AG08396 (cell line): ENCODE measurements at regions not wholly inside any gene's neighbourhood (a gene's known extent, or its start where the extent isn't known, plus 50 kb on each side); places are given as distances from the start of the nearest gene placed in this dataset.
"Not testable (repeated sequence)": the region's sequence is repeated elsewhere in the genome, so short reads cannot be mapped to it uniquely, and the experiment has no call there.

Experiments
- DNase-seq: peaks from one replicate; pipeline ENCODE4 v3.0.0; 2012; ENCODE audit warnings: low spot score, mixed read lengths

- DNase-seq: no peak
These were observed 111.4 kb upstream of the JCAD start for GRCh38 chr10:30170814-30171213.

- DNase-seq: no peak
These were observed 110.8 kb upstream of the JCAD start for GRCh38 chr10:30170146-30170545.

- DNase-seq: no peak
These were observed 110.0 kb upstream of the JCAD start for GRCh38 chr10:30169342-30169741.

- no peak for DNase-seq
These were observed 107.5 kb upstream of the JCAD start for GRCh38 chr10:30166929-30167328.

- DNase-seq: not testable (repeated sequence)
These were observed 104.0 kb upstream of the JCAD start for GRCh38 chr10:30163410-30163809.

- not testable (repeated sequence) for DNase-seq
These were observed 103.4 kb upstream of the JCAD start for GRCh38 chr10:30162796-30163195.

- no peak for DNase-seq
These were observed 101.0 kb upstream of the JCAD start for GRCh38 chr10:30160271-30160982.

- DNase-seq: not testable (repeated sequence)
These were observed 100.2 kb upstream of the JCAD start for GRCh38 chr10:30159614-30160013.

- no peak for DNase-seq
These were observed 99.1 kb upstream of the JCAD start for GRCh38 chr10:30158325-30158960.

- no peak for DNase-seq
These were observed 96.0 kb upstream of the JCAD start for GRCh38 chr10:30155401-30155800.

- DNase-seq: no peak
These were observed 95.2 kb upstream of the JCAD start for GRCh38 chr10:30154561-30154960.

- DNase-seq: no peak
These were observed 94.7 kb upstream of the JCAD start for GRCh38 chr10:30154126-30154525.

- peak; percentile 82 for DNase-seq
These were observed 92.4 kb upstream of the JCAD start for GRCh38 chr10:30151581-30152389.

GRCh38 chr10:30141423-30141822 is 82.0 kb upstream of the JCAD start:
- no peak for DNase-seq

GRCh38 chr10:30134171-30134945 is 75.0 kb upstream of the JCAD start:
- DNase-seq: no peak

GRCh38 chr10:30133198-30133597 is 73.8 kb upstream of the JCAD start:
- DNase-seq: no peak

GRCh38 chr10:30131369-30131768 is 72.0 kb upstream of the JCAD start:
- DNase-seq: not testable (repeated sequence)

- not testable (repeated sequence) for DNase-seq
These were observed 69.9 kb upstream of the JCAD start for GRCh38 chr10:30129326-30129725.

GRCh38 chr10:30127120-30127541 is 67.7 kb upstream of the JCAD start:
- DNase-seq: peak; percentile 47

GRCh38 chr10:30125496-30125895 is 66.1 kb upstream of the JCAD start:
- no peak for DNase-seq

GRCh38 chr10:30124704-30125103 is 65.3 kb upstream of the JCAD start:
- no peak for DNase-seq

- DNase-seq: no peak
These were observed 62.0 kb upstream of the JCAD start for GRCh38 chr10:30121401-30121800.
